H9 (cell line): ENCODE measurements at regions not wholly inside any gene's neighbourhood (a gene's known extent, or its start where the extent isn't known, plus 50 kb on each side); places are given as distances from the start of the nearest gene placed in this dataset.

Experiments
- DNase-seq: peaks from one replicate; pipeline ENCODE4 v3.0.0-alpha.2; 2017
- H2AFZ ChIP-seq: one replicate; pipeline ENCODE4 v1.6.1; 2013; ENCODE audit warnings: mild to moderate bottlenecking, low read length, control low read depth, moderate library complexity
- H2AK5ac ChIP-seq: 2 replicates; pipeline ENCODE4 v1.6.1; 2013; ENCODE audit warnings: low read length, control low read depth, mixed read lengths; ENCODE audit not compliant: insufficient read length
- H2BK120ac ChIP-seq: one replicate; pipeline ENCODE4 v1.6.1; 2013; ENCODE audit warnings: low read depth, mild to moderate bottlenecking, low read length, control low read depth, inconsistent platforms; ENCODE audit not compliant: poor library complexity, severe bottlenecking
- H2BK12ac ChIP-seq: 2 replicates; pipeline ENCODE4 v1.6.1; 2013; ENCODE audit warnings: low read length, control low read depth, mixed read lengths, low read depth; ENCODE audit not compliant: insufficient read length
- H2BK15ac ChIP-seq: 2 replicates; pipeline ENCODE4 v1.6.1; 2013; ENCODE audit warnings: low read depth, low read length, control low read depth
- H2BK20ac ChIP-seq: one replicate; pipeline ENCODE4 v1.6.1; 2013; ENCODE audit warnings: low read depth, mild to moderate bottlenecking, low read length, control low read depth, inconsistent platforms; ENCODE audit not compliant: poor library complexity, severe bottlenecking
- H2BK5ac ChIP-seq: 2 replicates; pipeline ENCODE4 v1.6.1; 2013; ENCODE audit warnings: low read length, control low read depth, mixed read lengths; ENCODE audit not compliant: insufficient read length
- H3K14ac ChIP-seq: 2 replicates; pipeline ENCODE4 v1.6.1; 2013; ENCODE audit warnings: low read length, control low read depth; ENCODE audit not compliant: insufficient read depth
- H3K18ac ChIP-seq: 2 replicates; pipeline ENCODE4 v1.6.1; 2013; ENCODE audit warnings: low read depth, mild to moderate bottlenecking, mixed read lengths, low read length, control low read depth; ENCODE audit not compliant: insufficient read length
- H3K23ac ChIP-seq: 2 replicates; pipeline ENCODE4 v1.6.1; 2013; ENCODE audit warnings: low read length, control low read depth, mixed read lengths, low read depth; ENCODE audit not compliant: insufficient read length
- H3K23me2 ChIP-seq: 2 replicates; pipeline ENCODE4 v1.6.1; 2013; ENCODE audit warnings: low read depth, mild to moderate bottlenecking, mixed read lengths, low read length, control low read depth; ENCODE audit not compliant: insufficient read length, poor library complexity, severe bottlenecking
- H3K27ac ChIP-seq: 2 replicates; pipeline ENCODE4 v1.5.1; 2013; ENCODE audit warnings: low read length, control low read depth, mixed read lengths, low read depth; ENCODE audit not compliant: insufficient read length
- H3K27me3 ChIP-seq: 2 replicates; pipeline ENCODE4 v1.6.1; 2013; ENCODE audit warnings: low read length, control low read depth, inconsistent platforms; ENCODE audit not compliant: insufficient read depth
- H3K4ac ChIP-seq: 2 replicates; pipeline ENCODE4 v1.6.1; 2013; ENCODE audit warnings: low read depth, mild to moderate bottlenecking, control low read depth, inconsistent platforms, low read length, moderate library complexity
- H3K4me1 ChIP-seq: 2 replicates; pipeline ENCODE4 v1.6.1; 2013; ENCODE audit warnings: low read length, control low read depth, inconsistent platforms; ENCODE audit not compliant: insufficient read depth
- H3K4me2 ChIP-seq: 2 replicates; pipeline ENCODE4 v1.6.1; 2013; ENCODE audit warnings: low read length, control low read depth, mixed read lengths; ENCODE audit not compliant: insufficient read length, insufficient read depth
- H3K56ac ChIP-seq: 2 replicates; pipeline ENCODE4 v1.6.1; 2013; ENCODE audit warnings: low read depth, mild to moderate bottlenecking, mixed read lengths, low read length, control low read depth; ENCODE audit not compliant: insufficient read length
- H3K79me1 ChIP-seq: 2 replicates; pipeline ENCODE4 v1.6.1; 2013; ENCODE audit warnings: low read depth, mild to moderate bottlenecking, moderate library complexity, low read length, control low read depth, inconsistent platforms; ENCODE audit not compliant: insufficient read depth, poor library complexity, severe bottlenecking
- H3K79me2 ChIP-seq: 2 replicates; pipeline ENCODE4 v1.6.1; 2013; ENCODE audit warnings: low read length, control low read depth, inconsistent platforms; ENCODE audit not compliant: insufficient read depth
- H3K9ac ChIP-seq: 2 replicates; pipeline ENCODE4 v1.6.1; 2013; ENCODE audit warnings: low read length, control low read depth, mixed read lengths; ENCODE audit not compliant: insufficient read length; ENCODE audit errors: extremely low read depth
- H3K9me3 ChIP-seq: one replicate; pipeline ENCODE4 v1.6.1; 2013; ENCODE audit warnings: low read depth, low read length, inconsistent platforms; ENCODE audit not compliant: control insufficient read depth
- H3T11ph ChIP-seq: one replicate; pipeline ENCODE4 v1.6.1; 2013; ENCODE audit warnings: mild to moderate bottlenecking, low read length, control low read depth, inconsistent platforms
- H4K20me1 ChIP-seq: one replicate; pipeline ENCODE4 v1.6.1; 2013; ENCODE audit not compliant: control insufficient read depth, insufficient read length, insufficient read depth
- H4K5ac ChIP-seq: 2 replicates; pipeline ENCODE4 v1.6.1; 2013; ENCODE audit warnings: low read depth, mild to moderate bottlenecking, mixed read lengths, low read length, control low read depth; ENCODE audit not compliant: insufficient read length
- H4K8ac ChIP-seq: replicated peaks from 2 replicates; pipeline ENCODE4 v1.6.1; 2013; ENCODE audit warnings: low read length, control low read depth, mixed read lengths, low read depth; ENCODE audit not compliant: insufficient read length
- H4K91ac ChIP-seq: 2 replicates; pipeline ENCODE4 v1.6.1; 2013; ENCODE audit warnings: low read depth, mild to moderate bottlenecking, moderate library complexity, mixed read lengths, low read length, control low read depth; ENCODE audit not compliant: insufficient read length
- H3K27ac Mint-ChIP-seq, 3 experiments: 2 replicates in 2 of 3; 3 replicates in 1 of 3; pipeline ENCODE4 v1.8.0; 2020 to 2021; ENCODE audit warnings: mixed read lengths in 3 of 3, mild to moderate bottlenecking in 1 of 3, moderate library complexity in 1 of 3
- H3K27me3 Mint-ChIP-seq: 2 replicates; pipeline ENCODE4 v1.8.0; 2021; ENCODE audit warnings: low read depth, mild to moderate bottlenecking, moderate library complexity, mixed read lengths
- H3K36me3 Mint-ChIP-seq, 3 experiments: 2 replicates in 2 of 3; 3 replicates in 1 of 3; pipeline ENCODE4 v1.8.0; 2020 to 2021; ENCODE audit warnings: low read depth in 3 of 3, mixed read lengths in 3 of 3; ENCODE audit not compliant: insufficient read depth in 1 of 3
- H3K4me1 Mint-ChIP-seq, 2 experiments: 2 replicates each; pipeline ENCODE4 v1.8.0; 2020; ENCODE audit warnings: mixed read lengths in 2 of 2
- H3K4me3 Mint-ChIP-seq, 2 experiments: 2 replicates in 1 of 2; 3 replicates in 1 of 2; pipeline ENCODE4 v1.8.0; 2020 to 2021; ENCODE audit warnings: mild to moderate bottlenecking in 2 of 2, mixed read lengths in 2 of 2, moderate library complexity in 1 of 2
- H3K9me3 Mint-ChIP-seq, 2 experiments: 2 replicates in 1 of 2; 3 replicates in 1 of 2; pipeline ENCODE4 v1.8.0; 2020; ENCODE audit warnings: mild to moderate bottlenecking in 2 of 2, mixed read lengths in 2 of 2, moderate library complexity in 1 of 2
- WGBS: extraction: QIAGEN DNeasy Blood & Tissue Kit; methylation state at CpG from one replicate; pipeline ENCODE4 v1.1.7; 2013; ENCODE audit warnings: missing lambda C conversion rate, low lambda C conversion rate, mixed read lengths; ENCODE audit not compliant: insufficient read length; ENCODE audit errors: extremely low coverage; 5-methylcytosine and 5-hydroxymethylcytosine counted together
- TF ChIP-seq, protein P1 (sequence below): fragments of 200-600 bp; sonication (generic); conservative IDR thresholded peaks from 3 replicates; pipeline ENCODE4 v1.8.0; 2021; ENCODE audit warnings: antibody characterized with exemption, mild to moderate bottlenecking

DNA sequence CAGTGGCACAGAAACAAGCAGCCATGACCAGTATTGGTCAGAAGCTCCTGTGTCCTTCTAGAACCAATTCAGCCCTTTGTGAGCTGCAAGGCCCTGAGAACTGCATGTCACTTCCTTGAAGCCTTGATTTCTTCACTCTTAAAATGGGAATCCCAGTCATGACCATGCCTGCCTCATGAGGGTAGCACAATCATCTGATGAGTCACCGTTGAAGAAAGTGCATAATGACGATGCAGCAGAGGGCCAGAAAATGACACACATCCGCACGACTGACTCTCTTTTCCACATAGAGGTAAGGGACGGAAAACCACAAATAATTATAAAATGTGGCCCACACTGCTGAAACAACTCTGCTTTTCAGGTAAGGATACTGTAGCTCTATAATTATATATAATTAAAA lies 777.4 kb downstream of the BCL11B start:
- Histone ChIP-seq H4K5ac (no peak overlapping the region), H4K8ac (no peak overlapping the region), H2AFZ (no peak overlapping the region), H3K27ac (no peak overlapping the region), H3K18ac (no peak overlapping the region), H3K4me1 (no peaks in the 10 kb centered on the region), H2BK120ac (no peak overlapping the region), H2AK5ac (no peak overlapping the region), H3K27me3 (no peaks in the 10 kb centered on the region), H3K23me2 (no peaks in the 10 kb centered on the region), H3K23ac (no peak overlapping the region), H3K9ac (no peak overlapping the region), H4K20me1 (no peaks in the 10 kb centered on the region), H2BK20ac (no peak overlapping the region), H3T11ph (no peak overlapping the region), H3K4me2 (no peak overlapping the region), H3K9me3 (no peaks in the 10 kb centered on the region), H3K79me1 (no peaks in the 10 kb centered on the region), H2BK5ac (no peak overlapping the region), H2BK12ac (no peak overlapping the region), H3K4ac (no peak overlapping the region), H3K79me2 (no peaks in the 10 kb centered on the region), H2BK15ac (no peak overlapping the region), H3K56ac (no peak overlapping the region), H3K14ac (no peak overlapping the region), H4K91ac (no peak overlapping the region)
- no peak for DNase-seq
- no peaks in the 10 kb centered on the region for H3K4me1 Mint-ChIP-seq
- no peak overlapping the region for H3K27ac Mint-ChIP-seq
- TF ChIP-seq, protein P1, sequence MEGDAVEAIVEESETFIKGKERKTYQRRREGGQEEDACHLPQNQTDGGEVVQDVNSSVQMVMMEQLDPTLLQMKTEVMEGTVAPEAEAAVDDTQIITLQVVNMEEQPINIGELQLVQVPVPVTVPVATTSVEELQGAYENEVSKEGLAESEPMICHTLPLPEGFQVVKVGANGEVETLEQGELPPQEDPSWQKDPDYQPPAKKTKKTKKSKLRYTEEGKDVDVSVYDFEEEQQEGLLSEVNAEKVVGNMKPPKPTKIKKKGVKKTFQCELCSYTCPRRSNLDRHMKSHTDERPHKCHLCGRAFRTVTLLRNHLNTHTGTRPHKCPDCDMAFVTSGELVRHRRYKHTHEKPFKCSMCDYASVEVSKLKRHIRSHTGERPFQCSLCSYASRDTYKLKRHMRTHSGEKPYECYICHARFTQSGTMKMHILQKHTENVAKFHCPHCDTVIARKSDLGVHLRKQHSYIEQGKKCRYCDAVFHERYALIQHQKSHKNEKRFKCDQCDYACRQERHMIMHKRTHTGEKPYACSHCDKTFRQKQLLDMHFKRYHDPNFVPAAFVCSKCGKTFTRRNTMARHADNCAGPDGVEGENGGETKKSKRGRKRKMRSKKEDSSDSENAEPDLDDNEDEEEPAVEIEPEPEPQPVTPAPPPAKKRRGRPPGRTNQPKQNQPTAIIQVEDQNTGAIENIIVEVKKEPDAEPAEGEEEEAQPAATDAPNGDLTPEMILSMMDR = no peak
- H3K36me3 Mint-ChIP-seq = no peaks in the 10 kb centered on the region
- H3K4me3 Mint-ChIP-seq = no peak overlapping the region
- H3K9me3 Mint-ChIP-seq = no peaks in the 10 kb centered on the region
- H3K27me3 Mint-ChIP-seq = no peaks in the 10 kb centered on the region
- no CpG with 5 or more reads among the region's 5 CpGs for WGBS
